ENCODE measurements at regions not wholly inside any gene's neighbourhood (a gene's known extent, or its start where the extent isn't known, plus 50 kb on each side); places are given as distances from the start of the nearest gene placed in this dataset.

- no peak for DNase-seq
Measured at GRCh38 chr3:103075282-103075681, 640.5 kb downstream of the ZPLD1 start.

- no peak for DNase-seq
Measured at GRCh38 chr3:103077910-103078309, 643.1 kb downstream of the ZPLD1 start.

- no peak for DNase-seq
Measured at GRCh38 chr3:103082501-103082900, 647.7 kb downstream of the ZPLD1 start.

GRCh38 chr3:103083848-103084631, 649.2 kb downstream of the ZPLD1 start:
- DNase-seq, result no peak

GRCh38 chr3:103085465-103085864, 650.6 kb downstream of the ZPLD1 start:
- no peak for DNase-seq

GRCh38 chr3:103089758-103090157, 654.9 kb downstream of the ZPLD1 start:
- DNase-seq, result no peak

- DNase-seq, result no peak
Measured at GRCh38 chr3:103105206-103105605, 670.4 kb downstream of the ZPLD1 start.

- no peak for DNase-seq
Measured at GRCh38 chr3:103112273-103112672, 677.5 kb downstream of the ZPLD1 start.

- DNase-seq, result no peak
Measured at GRCh38 chr3:103126115-103126514, 691.3 kb downstream of the ZPLD1 start.

GRCh38 chr3:103127098-103127630, 692.3 kb downstream of the ZPLD1 start:
- no peak for DNase-seq

GRCh38 chr3:103127737-103128136, 692.9 kb downstream of the ZPLD1 start:
- no peak for DNase-seq

- no peak for DNase-seq
Measured at GRCh38 chr3:103134023-103134724, 699.4 kb downstream of the ZPLD1 start.

- DNase-seq, result no peak
Measured at GRCh38 chr3:103136621-103137020, 701.8 kb downstream of the ZPLD1 start.

- no peak for DNase-seq
Measured at GRCh38 chr3:103137830-103138229, 703.0 kb downstream of the ZPLD1 start.

GRCh38 chr3:103158183-103158582, 723.4 kb downstream of the ZPLD1 start:
- no peak for DNase-seq

GRCh38 chr3:103166890-103167289, 732.1 kb downstream of the ZPLD1 start:
- DNase-seq, result no peak

GRCh38 chr3:103167850-103168249, 733.0 kb downstream of the ZPLD1 start:
- no peak for DNase-seq

- DNase-seq, result no peak
Measured at GRCh38 chr3:103169289-103169688, 734.5 kb downstream of the ZPLD1 start.

- DNase-seq, result no peak
Measured at GRCh38 chr3:103170651-103171050, 735.8 kb downstream of the ZPLD1 start.

- no peak for DNase-seq
Measured at GRCh38 chr3:103173940-103174339, 739.1 kb downstream of the ZPLD1 start.

- DNase-seq, result no peak
Measured at GRCh38 chr3:103181160-103181559, 746.3 kb downstream of the ZPLD1 start.

GRCh38 chr3:103184772-103185171, 750.0 kb downstream of the ZPLD1 start:
- no peak for DNase-seq

GRCh38 chr3:103189941-103190340, 755.1 kb downstream of the ZPLD1 start:
- DNase-seq, result no peak

GRCh38 chr3:103195216-103195615, 760.4 kb downstream of the ZPLD1 start:
- no peak for DNase-seq
